PC-3 (cell line): ENCODE measurements at regions not wholly inside any gene's neighbourhood (a gene's known extent, or its start where the extent isn't known, plus 50 kb on each side); places are given as distances from the start of the nearest gene placed in this dataset.

ENCODE experiments used
- EZH2 ChIP-seq: fragments of 300-600 bp; sonication (generic); IDR thresholded peaks from one replicate; pipeline ENCODE4 v1.6.1; 2017; ENCODE audit warnings: antibody characterized with exemption, mild to moderate bottlenecking, low read length; ENCODE audit not compliant: unreplicated experiment
- EZH2phosphoT487 ChIP-seq: fragments of 300-600 bp; sonication (generic); IDR thresholded peaks from 2 replicates; pipeline ENCODE4 v1.6.1; 2018; ENCODE audit warnings: mild to moderate bottlenecking, antibody characterized with exemption, low read length, borderline replicate concordance
- TF ChIP-seq, protein P1 (sequence below): fragments of 300-600 bp; sonication (generic); conservative IDR thresholded peaks from 2 replicates; pipeline ENCODE4 v1.5.1; 2017; ENCODE audit warnings: antibody characterized with exemption, low read depth, mild to moderate bottlenecking, low read length

DNA sequence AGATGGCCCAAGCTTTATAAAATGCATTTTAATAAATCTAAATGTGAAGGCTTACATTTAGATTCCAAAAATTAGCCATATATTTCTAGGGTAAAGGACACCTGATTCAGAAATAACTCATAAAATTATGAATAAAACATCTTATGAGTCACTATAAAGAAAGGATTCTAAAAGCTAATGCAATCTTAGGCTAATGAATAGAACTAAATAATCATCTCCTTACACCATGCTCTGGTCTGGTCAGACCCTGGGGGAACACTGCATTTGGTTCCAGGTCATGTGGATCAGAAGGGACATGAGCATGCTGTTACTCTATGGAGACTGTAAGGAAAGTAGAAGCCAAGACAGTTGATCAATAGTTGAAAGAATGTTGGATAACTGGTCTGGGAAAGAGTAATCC lies 370.4 kb downstream of the NDFIP2 start:
- TF ChIP-seq, protein P1, sequence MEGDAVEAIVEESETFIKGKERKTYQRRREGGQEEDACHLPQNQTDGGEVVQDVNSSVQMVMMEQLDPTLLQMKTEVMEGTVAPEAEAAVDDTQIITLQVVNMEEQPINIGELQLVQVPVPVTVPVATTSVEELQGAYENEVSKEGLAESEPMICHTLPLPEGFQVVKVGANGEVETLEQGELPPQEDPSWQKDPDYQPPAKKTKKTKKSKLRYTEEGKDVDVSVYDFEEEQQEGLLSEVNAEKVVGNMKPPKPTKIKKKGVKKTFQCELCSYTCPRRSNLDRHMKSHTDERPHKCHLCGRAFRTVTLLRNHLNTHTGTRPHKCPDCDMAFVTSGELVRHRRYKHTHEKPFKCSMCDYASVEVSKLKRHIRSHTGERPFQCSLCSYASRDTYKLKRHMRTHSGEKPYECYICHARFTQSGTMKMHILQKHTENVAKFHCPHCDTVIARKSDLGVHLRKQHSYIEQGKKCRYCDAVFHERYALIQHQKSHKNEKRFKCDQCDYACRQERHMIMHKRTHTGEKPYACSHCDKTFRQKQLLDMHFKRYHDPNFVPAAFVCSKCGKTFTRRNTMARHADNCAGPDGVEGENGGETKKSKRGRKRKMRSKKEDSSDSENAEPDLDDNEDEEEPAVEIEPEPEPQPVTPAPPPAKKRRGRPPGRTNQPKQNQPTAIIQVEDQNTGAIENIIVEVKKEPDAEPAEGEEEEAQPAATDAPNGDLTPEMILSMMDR = no peak
- TF ChIP-seq EZH2 (no peak), EZH2phosphoT487 (no peak)
